IPS-11a (cell line): ENCODE measurements at regions not wholly inside any gene's neighbourhood (a gene's known extent, or its start where the extent isn't known, plus 50 kb on each side); places are given as distances from the start of the nearest gene placed in this dataset.
"Not testable (repeated sequence)": the region's sequence is repeated elsewhere in the genome, so short reads cannot be mapped to it uniquely, and the experiment has no call there.

Source experiments
- H3K4me3 ChIP-seq: one replicate; pipeline ENCODE4 v1.5.1; 2013; ENCODE audit warnings: low read depth, low read length, control low read depth

DNA sequence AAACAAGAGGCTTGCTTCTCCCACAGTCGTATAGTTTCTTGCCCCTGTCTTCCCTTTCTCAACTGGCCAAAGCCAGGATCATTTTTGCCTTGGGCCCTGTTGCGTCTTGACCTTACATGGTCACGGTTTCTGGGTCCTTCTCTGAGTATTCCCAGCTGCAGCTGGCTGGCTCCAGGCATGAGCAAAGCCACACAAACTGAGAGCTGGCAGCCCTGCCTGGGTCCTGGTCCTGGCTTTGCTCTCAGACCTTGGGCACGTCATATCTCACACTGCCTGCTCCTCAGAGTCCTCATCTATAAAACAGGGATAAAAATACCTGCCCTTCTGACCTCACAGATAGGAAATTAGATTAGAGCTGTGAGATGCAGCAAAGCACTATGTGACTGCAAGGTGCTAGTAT lies 277.6 kb downstream of the CBLN1 start:
- H3K4me3 ChIP-seq, result no peak overlapping the region

DNA sequence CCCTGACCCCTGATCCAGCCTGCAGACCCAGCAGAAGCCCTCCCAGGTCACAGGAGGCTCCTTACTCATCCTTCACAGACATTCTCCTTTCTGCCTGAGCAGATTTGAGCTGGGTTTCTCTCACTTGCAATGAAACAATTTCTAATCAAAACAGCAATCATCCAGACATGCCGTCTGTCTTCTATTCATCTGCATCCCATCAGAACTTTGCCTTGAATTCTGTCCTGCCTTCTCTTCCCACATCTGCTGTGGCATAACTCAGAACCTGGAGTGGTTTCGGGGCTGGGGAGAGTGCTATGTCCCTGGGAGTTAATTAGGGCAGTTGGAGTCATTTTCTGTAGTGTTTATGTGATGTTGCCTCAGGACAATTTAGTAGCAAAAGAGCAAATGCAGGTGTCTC lies 278.6 kb downstream of the CBLN1 start:
- H3K4me3 ChIP-seq, result no peak overlapping the region

DNA sequence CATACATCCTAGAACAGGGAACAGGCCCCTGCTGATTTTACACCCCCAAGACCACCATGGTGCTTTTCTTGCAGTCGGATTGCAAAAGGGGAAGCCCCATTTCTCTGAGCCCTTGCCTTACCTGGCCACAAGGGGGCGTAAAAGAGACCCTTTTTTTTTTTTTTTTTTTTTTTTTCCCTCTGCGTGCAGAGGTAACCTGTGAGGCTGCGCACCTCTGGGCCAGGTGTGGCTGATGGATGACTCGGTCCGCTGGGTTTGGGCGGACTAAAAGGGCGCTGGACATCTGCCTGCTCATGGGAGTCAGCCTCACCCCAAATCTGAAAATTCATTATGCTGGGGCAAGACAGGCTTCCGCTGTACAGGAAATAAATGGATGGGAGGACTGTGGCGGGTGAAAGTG lies 281.0 kb downstream of the CBLN1 start:
- no peak overlapping the region for H3K4me3 ChIP-seq

DNA sequence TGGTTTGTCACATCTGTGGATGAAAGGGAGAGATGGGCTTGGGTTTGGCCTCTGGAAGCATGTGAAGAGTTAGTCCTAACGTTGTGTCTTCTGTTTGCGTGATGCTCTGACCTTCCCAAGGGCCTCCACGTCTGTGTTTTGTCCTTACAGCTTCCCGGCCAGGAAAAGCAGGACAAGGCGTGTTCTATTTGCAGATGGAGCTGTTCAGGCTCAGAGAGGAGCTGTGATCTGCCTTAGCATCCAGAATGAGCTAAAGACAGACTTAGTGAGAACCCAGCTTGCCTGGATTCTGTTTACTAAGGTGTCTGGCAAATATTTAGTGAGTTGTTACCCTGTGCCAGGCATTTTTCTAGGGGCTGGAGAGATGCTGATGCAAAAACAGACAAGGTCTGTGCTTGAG lies 282.1 kb downstream of the CBLN1 start:
- H3K4me3 ChIP-seq, result no peak overlapping the region

DNA sequence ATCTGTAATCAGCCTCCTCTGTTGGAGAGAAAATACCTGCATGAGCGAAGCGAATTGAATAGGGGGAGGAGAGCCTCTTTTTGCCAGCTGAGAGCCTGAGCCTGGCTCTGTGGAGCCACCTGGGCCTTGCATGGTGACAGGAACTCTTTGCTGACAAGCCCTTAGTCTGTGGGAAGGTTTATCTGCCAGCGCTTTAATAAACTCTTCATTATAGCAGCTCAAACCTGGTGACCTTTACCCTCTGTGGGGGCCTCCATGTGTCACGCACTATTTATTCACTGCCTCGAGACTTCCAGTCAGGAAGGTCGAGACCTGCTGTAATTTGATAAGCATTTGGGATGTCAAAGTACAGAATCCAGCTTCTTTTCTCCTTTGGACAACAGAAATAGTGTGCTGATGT lies 282.6 kb downstream of the CBLN1 start:
- no peak overlapping the region for H3K4me3 ChIP-seq

DNA sequence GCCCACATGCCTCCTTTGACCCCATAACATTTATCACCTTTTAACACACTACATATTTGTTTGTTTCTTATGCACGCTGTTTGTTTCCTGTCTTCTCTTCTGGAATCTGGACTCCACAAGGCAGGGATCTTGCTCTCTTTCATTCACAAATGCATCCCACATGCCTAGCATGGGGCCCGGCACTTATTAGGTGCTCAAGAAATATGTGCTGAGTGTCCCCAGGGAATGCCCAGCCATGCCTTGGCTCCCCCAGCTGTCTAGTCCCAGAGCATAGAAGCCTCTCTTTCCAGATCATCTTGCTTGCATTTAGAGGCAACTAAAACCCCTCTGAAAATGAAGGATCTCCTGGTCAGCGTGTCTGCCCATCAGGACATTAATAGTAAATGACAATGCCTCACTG lies 283.7 kb downstream of the CBLN1 start:
- no peak overlapping the region for H3K4me3 ChIP-seq

DNA sequence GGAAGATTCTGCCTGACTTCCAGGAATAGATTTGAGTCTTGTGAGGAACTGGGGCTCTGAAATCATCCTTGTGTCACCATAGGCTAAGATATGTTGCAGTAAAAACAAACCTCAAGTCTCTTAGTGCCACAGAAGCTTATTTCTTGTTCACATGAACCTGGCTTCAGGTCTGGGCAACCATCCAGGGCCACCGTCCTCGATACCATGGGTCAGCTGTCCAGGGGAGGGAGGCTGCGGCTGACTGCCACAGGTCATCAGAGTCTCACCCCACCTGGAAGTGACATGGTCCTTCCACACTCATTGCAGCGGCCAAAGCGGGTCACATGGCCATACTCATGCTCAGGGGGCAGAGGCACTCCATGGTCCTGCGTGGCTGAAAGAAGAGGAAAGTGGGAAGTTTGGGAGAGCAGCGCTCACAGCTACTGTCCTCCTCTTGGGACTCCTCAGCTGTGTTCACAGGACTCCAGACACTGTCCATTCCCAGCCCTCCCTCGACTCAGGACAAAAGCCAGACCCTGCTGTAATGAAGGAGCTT lies 284.5 kb downstream of the CBLN1 start:
- H3K4me3 ChIP-seq, result no peak overlapping the region

DNA sequence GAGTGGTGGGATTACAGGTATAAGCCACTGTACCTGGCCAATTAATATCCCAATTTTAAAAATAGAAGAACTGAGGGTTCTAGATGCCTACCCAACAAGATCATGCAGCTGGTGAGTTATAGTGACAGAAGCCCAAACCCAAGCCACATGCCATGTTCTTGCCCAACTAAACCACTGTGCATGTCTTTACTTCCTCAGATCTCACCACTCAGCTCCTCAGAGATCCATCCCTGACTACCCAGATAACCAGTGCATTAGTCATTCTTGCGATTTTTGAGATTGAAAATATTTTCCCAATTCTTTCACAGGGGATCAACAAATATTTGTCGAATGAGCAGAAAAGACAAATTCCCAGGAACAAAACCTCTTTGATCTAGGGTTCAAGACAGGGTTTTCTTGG lies 303.1 kb downstream of the CBLN1 start:
- H3K4me3 ChIP-seq, result no peak overlapping the region

DNA sequence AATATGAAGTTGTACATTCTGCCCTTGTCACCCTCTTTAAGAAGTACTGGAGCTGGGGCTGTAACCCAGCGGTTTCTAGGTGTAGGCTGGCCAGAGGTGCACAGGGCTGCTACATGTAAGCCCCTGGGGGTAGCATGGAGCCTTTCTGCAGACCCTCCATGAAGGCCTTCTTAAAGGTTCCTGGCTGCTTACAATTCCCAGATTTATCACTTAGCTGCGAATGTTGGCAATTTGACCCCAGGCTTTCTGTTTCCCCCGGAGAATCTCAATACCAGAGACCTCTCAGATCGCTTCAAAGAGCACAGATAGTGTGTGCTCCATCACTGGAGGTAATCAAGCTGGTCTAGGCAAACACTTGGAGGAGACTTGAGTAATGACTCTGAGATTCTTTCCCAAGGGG lies 309.4 kb downstream of the CBLN1 start:
- H3K4me3 ChIP-seq, result no peak overlapping the region

DNA sequence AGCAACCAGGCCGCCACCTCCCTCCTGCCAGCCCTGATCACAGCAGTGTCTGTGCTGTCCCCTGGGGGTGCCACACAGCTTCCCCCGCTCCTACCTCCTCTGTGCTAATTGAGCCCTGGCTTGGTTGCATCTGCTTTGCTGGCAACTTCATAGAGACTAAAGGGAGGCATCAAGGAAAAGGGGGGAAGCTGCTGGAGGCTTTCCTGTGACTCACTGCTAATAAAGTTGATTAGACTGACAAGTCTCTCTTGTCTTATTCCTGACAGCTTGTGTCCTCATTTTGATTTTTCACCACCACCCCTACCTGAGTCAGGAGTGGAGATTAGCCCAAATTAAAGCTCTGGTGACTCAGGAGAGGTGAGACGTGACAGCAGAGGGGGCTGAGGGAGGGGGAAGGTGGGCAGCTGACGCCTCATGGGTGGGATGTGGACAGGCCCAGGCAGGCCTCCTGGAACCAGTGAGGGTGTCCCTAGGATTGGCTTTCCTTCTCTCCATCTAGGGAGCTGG lies 310.0 kb downstream of the CBLN1 start:
- H3K4me3 ChIP-seq, result no peak overlapping the region

DNA sequence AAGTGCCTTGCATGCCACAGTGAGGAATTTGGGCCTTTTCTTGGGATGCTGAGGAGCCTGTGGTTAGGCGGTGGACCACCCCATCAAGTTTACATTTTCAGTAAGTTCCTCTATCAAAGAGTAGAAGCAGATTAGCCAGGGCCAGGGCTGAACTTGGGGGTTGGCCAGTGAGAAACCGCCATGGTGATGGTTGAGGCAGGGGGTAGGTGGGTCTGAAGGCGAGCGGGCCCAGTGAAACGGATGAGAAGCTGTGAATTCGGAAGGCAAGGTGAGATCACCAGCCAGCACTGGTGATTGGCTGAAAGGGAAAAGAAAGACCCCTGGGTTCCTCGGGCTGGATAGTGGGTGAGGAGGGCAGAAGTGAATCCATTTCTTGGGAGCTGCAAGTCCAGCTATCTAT lies 311.4 kb downstream of the CBLN1 start:
- H3K4me3 ChIP-seq, result no peak overlapping the region

DNA sequence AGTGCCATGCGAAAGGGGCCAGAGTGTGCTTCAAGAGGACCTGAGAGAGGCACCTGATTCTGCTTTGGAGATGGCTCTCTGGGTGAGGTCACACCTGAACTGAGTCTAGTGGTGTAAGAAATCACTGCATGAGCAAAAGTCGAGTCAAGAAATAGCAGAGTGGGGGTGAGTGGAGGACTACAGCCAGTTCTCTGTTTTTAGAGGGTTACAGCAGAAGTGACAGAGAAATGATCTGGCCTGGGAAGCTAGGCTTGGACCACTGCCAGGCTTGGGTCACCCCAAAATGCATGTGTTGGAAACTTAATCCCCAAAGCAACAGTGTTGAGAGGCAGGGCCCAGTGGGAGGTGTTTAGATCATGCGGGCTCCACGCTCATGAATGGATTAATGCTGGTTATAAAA lies 312.0 kb downstream of the CBLN1 start:
- H3K4me3 ChIP-seq, result no peak overlapping the region

DNA sequence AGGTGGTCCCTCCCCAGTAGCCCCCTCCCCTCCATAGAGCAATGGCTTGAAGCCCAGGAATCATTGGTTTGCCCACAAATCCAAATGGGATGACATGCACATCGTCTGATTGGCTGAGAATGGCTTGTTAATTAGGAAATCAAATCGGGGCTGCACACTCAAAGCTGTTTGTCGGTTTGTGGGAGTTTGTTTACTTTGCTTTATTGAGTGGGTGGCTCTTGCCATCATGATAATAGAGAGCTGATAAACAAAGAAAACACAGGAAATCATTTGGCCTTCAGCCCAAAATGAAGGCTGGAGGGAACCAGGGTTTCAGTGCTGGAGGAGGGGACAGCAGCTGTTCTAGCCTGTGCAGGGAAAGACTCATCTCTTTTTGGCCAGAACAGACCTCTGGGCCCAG lies 316.3 kb downstream of the CBLN1 start:
- H3K4me3 ChIP-seq, result no peak overlapping the region

DNA sequence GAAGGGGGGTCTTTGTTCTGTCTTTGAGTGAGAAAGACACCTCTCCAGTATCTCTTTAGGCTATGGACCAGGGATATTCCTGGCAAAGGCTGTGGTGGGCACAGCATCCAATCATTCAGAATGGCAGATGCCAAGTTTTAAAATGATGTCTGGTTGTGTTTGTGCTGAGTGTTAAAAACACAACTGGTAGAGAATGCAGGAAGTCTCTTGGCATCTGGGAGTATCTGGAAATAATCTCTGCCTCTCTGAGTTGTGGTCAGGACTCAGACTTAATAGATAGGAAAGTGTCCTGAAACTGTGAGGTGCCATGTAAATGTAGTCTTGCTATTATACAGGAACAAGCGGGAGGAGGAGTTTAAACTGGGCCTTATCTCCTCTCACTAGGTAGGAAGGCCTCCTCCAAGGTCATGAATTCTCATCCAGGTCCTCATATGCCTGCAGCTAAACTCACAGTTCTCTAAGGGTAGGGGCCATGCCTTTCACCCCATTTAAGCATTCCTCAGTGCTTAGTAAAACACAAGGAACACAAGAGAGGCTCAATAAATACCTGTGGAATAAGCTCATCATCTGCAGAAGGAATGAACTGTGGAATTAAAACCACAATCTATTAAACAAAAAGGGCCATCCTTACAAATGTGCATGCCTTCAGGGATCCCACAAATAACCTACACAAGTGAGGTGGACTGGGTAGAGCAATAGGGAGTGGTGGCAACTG lies 317.6 kb downstream of the CBLN1 start:
- no peak overlapping the region for H3K4me3 ChIP-seq

DNA sequence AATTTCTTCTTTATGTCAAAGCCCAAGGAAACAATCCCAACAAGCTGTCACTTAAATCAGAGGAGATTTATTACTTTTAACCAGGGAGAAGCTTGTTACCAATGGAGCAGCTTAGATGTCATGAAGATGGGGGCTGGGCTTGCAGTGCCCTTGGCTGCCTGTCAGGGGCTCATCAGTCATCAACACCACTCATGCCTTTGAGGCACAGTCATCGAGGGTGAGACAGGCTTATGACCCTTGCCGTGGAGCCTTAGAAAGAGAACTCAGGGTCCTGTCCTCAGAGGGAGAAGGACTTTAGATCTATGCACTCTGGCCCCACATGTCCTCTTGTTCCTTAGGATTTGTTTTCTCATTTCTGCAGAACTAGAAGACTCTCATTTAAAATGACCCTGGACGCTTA lies 318.3 kb downstream of the CBLN1 start:
- H3K4me3 ChIP-seq, result no peak overlapping the region

DNA sequence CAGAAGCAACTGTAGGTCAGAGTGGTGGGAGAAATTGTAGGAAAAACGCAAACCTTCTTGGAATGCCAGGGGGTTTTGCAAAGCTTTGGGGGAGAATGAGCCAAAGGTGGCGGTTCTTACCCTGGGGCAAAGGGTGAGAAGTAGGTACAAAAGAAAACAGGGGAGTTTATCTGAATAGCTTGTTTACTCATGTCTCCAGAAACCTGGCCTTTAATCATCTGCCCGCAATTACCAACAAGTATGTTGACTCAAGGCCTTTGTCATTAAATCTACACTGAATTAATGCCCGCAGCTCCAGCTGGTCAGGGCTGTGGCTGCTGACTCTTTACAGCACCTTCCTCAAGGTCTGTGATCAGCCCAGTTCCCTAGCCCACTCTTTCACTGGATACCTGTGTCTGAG lies 320.1 kb downstream of the CBLN1 start:
- no peak overlapping the region for H3K4me3 ChIP-seq

DNA sequence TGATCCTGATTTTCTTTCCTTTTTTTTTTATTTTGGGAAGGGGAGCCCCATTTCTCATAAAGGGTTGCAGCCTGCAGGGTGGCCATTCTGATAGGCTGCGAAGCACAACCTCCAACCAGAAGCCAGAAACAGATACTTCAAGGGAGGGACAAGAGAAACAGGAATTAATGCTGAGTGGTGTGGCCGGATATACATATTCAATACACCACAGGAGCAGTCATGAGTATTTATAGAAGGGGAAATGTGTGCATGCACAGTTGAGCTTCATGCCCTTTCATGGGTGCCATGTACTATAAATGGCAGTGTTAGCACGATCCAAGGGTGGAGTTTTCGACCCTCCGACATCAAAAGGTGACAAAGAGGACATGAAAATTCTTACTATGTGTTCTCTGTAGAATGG lies 320.8 kb downstream of the CBLN1 start:
- no peak overlapping the region for H3K4me3 ChIP-seq

DNA sequence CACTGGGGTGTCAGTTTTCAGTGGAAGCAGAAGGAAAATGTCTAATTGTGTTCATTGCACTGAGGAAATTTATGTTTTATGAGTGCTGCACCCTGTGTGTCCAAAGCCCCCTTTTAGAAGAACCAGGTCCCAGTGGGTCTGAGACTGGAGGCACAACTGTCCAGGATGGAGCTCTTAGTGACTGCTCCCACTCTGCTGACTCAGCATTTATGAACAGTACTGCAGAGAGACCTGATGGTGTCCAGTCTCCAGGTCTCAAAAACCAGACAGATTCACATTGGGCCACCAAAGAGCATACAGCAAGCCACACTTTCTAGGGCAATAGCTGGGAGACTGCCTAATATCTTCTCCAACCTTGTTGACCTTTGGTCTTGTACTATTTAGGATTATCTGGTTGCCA lies 321.9 kb downstream of the CBLN1 start:
- no peak overlapping the region for H3K4me3 ChIP-seq

DNA sequence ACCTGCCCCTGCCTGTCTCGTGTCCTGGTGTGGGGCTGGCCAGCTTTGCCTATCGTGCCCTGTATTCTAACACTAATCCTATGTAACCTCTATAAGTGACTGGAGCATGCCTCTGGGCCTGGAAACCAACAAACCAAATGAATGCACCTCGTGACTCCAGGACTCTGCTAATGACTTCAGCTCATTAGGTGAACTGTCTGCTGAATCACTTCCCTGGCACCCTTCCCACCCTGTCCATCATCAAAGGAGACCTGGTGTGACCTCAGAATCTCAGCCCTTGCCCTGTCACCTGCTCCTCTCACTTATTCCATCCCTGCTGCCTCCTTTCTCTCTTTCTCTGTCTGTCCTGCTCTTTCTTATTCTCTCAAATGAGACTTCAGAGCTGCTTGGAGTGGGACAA lies 322.4 kb downstream of the CBLN1 start:
- H3K4me3 ChIP-seq, result no peak overlapping the region

DNA sequence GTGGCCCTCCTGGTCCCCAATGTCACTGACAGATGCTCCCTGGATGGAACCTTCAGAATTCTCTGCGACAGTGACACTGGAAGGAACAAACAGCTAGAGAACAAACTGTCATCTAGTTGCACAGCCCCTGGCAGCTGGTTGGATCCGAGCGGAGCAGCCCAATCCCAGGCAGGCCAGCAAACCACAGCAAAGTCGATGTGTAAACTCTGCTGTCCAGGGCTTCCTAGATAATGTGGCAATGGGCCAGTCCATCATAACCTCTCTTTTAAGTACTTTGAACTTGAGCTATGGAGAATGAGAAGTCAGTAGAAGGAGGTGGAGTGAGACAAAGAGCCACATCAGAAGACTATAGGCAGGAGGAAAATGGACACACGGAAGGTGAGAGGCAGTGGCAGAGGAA lies 323.0 kb downstream of the CBLN1 start:
- no peak overlapping the region for H3K4me3 ChIP-seq

DNA sequence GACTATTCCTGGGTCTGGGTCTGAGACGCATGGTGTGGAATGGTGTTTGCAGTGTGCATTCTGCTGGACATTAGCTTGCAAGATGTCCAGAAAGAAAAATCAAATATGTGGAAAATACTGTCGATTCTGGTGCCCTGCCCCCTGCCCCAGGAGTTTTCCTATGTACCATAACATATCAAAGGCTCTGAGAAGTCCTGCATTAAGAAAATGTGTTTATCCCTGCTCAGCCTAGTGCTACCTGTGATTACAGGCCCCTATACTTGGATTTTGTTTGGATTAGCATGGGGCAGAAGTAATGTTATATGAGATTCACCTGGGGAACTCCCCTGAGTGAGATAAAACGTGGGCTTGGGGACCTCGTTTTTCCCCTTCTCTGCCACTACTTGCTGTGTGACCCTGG lies 325.0 kb downstream of the CBLN1 start:
- no peak overlapping the region for H3K4me3 ChIP-seq

DNA sequence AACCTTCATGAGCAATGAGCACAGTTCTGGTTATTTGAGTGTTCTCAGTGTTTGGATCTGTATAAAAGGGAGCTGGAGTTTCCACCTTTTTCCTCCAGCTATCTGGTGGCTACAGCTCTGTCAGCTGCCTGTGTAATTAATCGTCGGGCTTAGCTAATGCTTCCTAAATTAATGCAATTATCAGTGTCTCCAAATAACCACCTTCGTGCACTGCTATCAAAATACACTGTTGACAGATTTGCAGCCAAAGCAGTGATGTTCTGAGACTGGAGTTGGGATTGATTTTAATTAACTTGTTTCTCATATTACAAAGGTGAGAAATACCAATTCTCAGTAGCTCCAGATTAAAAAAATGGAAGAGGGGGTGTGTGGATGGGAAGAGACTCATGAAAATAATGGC lies 325.8 kb downstream of the CBLN1 start:
- H3K4me3 ChIP-seq, result no peak overlapping the region

DNA sequence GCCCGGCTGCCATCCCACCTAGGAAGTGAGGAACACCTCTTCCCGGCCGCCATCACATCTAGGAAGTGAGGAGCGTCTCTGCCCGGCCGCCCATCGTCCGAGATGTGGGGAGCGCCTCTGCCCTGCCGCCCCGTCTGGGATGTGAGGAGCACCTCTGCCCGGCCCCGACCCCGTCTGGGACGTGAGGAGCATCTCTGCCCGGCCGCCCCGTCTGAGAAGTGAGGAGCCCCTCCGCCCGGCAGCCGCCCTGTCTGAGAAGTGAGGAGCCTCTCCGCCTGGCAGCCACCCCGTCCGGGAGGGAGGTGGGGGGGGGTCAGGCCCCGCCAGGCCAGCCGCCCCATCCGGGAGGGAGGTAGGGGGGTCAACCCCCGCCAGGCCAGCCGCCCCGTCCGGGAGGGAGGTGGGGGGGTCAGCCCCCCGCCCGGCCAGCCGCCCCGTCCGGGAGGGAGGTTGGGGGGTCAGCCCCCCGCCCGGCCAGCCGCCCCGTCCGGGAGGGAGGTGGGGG lies 330.0 kb downstream of the CBLN1 start:
- H3K4me3 ChIP-seq, result not testable (repeated sequence)
